HCT116 (cell line): ENCODE measurements at regions not wholly inside any gene's neighbourhood (a gene's known extent, or its start where the extent isn't known, plus 50 kb on each side); places are given as distances from the start of the nearest gene placed in this dataset.

Source experiments
- EZH2 ChIP-seq: fragments of 200-600 bp; sonication (generic); IDR thresholded peaks from 2 replicates; pipeline ENCODE4 v1.6.1; 2017; ENCODE audit warnings: antibody characterized with exemption, mixed run types
- TF ChIP-seq, protein P1 (sequence below), 3 experiments: fragments of 200-600 bp in 1 of 3; sonication (generic) in 1 of 3; IDR thresholded peaks in 2 of 3; conservative IDR thresholded peaks in 1 of 3; 2 replicates each; pipeline ENCODE4 v1.5.1; 2012 to 2017; ENCODE audit warnings: low read depth in 2 of 3, low read length in 2 of 3, antibody characterized with exemption in 1 of 3, borderline replicate concordance in 1 of 3, control low read depth in 1 of 3, mild to moderate bottlenecking in 1 of 3, mixed read lengths in 1 of 3, mixed run types in 1 of 3, moderate library complexity in 1 of 3; ENCODE audit not compliant: insufficient read depth in 1 of 3

DNA sequence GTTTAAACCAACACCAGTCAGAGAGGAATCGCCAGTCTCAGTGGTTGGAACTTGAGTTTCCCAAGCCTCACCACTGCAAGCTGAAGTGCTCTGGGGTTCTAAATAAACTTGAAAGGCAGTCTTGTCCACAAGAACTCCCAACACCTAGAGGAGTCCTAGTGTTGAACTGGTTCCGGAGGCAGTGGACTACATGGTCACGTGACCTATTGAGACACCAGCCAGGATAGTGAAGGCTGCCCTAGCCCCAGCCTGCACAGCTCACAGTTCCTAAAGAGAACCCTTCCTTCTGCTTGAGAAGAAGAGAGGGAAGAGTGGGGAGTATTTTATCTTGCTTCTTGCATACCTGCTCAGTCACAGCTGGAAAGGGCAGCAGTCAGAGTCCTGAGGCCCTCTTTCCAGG, 1012.7 kb upstream of the ADGRL3 start:
- TF ChIP-seq, protein P1, sequence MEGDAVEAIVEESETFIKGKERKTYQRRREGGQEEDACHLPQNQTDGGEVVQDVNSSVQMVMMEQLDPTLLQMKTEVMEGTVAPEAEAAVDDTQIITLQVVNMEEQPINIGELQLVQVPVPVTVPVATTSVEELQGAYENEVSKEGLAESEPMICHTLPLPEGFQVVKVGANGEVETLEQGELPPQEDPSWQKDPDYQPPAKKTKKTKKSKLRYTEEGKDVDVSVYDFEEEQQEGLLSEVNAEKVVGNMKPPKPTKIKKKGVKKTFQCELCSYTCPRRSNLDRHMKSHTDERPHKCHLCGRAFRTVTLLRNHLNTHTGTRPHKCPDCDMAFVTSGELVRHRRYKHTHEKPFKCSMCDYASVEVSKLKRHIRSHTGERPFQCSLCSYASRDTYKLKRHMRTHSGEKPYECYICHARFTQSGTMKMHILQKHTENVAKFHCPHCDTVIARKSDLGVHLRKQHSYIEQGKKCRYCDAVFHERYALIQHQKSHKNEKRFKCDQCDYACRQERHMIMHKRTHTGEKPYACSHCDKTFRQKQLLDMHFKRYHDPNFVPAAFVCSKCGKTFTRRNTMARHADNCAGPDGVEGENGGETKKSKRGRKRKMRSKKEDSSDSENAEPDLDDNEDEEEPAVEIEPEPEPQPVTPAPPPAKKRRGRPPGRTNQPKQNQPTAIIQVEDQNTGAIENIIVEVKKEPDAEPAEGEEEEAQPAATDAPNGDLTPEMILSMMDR (IDR thresholded peaks at IDR 0.05 in 2 of 3, conservative IDR thresholded peaks at IDR 0.05 in 1 of 3; ENCODE audit: borderline replicate concordance in 1 of 3, insufficient read depth in 1 of 3, low read depth in 2 of 3, low read length in 2 of 3) = no peak
- TF ChIP-seq EZH2 = no peak
